Adrenal gland (tissue), 5 donors: ENCODE measurements at regions not wholly inside any gene's neighbourhood (a gene's known extent, or its start where the extent isn't known, plus 50 kb on each side); places are given as distances from the start of the nearest gene placed in this dataset.

Source experiments
- POLR2A ChIP-seq, 2 donors: fragments of 450-650 bp; IDR thresholded peaks; one replicate each; pipeline ENCODE4 v1.6.1; 2017; ENCODE audit warnings: antibody characterized with exemption in 2 of 2, mild to moderate bottlenecking in 2 of 2, moderate library complexity in 1 of 2
- TF ChIP-seq, protein P1 (sequence below), 6 experiments: fragments of 450-650 bp in 4 of 6; fragments of 200-600 bp in 2 of 6; sonication (generic) in 1 of 6; IDR thresholded peaks; 1 replicate in 5 of 6; 2 replicates in 1 of 6; pipeline versions ENCODE4 v1.5.1 to v1.8.0; 2016 to 2021; ENCODE audit warnings: antibody characterized with exemption in 6 of 6, mild to moderate bottlenecking in 2 of 6, moderate library complexity in 1 of 6
- donor health status: DM: no; HTN: no; CAD: no.

DNA sequence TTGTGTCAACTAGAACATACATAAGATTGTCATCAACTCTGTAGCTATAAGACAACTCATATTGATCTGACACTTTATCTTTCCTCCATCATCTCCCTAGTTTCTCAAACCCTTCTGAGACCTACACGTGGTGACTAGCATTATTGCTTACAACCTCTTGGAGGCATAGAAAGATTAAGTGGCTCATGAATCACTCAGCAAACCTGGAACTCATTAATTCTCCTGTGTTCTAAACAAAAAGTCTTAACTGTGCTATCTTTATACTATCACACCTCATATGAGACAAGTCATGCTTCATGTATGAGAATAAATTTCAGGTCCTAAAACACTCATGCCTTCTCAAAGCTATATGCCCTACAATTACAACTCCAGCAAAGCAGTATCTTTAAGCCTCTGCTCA lies 408.6 kb upstream of the SYT1 start:
- TF ChIP-seq, protein P1, sequence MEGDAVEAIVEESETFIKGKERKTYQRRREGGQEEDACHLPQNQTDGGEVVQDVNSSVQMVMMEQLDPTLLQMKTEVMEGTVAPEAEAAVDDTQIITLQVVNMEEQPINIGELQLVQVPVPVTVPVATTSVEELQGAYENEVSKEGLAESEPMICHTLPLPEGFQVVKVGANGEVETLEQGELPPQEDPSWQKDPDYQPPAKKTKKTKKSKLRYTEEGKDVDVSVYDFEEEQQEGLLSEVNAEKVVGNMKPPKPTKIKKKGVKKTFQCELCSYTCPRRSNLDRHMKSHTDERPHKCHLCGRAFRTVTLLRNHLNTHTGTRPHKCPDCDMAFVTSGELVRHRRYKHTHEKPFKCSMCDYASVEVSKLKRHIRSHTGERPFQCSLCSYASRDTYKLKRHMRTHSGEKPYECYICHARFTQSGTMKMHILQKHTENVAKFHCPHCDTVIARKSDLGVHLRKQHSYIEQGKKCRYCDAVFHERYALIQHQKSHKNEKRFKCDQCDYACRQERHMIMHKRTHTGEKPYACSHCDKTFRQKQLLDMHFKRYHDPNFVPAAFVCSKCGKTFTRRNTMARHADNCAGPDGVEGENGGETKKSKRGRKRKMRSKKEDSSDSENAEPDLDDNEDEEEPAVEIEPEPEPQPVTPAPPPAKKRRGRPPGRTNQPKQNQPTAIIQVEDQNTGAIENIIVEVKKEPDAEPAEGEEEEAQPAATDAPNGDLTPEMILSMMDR (IDR thresholded peaks at IDR 0.05) = no peak
- no peak for TF ChIP-seq POLR2A (IDR thresholded peaks at IDR 0.05)
